H1 (cell line): ENCODE measurements at regions not wholly inside any gene's neighbourhood (a gene's known extent, or its start where the extent isn't known, plus 50 kb on each side); places are given as distances from the start of the nearest gene placed in this dataset.

Source experiments
- MAX ChIP-seq: IDR thresholded peaks from 2 replicates; pipeline ENCODE4 v1.6.1; 2012; ENCODE audit warnings: inconsistent platforms

- TF ChIP-seq MAX: no peak
Observed at GRCh38 chr12:91396293-91396692, 213.7 kb upstream of the DCN start (continued).
